GM10266 (cell line): ENCODE measurements at regions not wholly inside any gene's neighbourhood (a gene's known extent, or its start where the extent isn't known, plus 50 kb on each side); places are given as distances from the start of the nearest gene placed in this dataset.

Experiments
- DNase-seq: peaks from one replicate; pipeline ENCODE4 v3.0.0; 2012; ENCODE audit errors: extremely low spot score
- TF ChIP-seq, protein P1 (sequence below): IDR thresholded peaks from 2 replicates; pipeline ENCODE4 v1.5.1; 2012; ENCODE audit warnings: mild to moderate bottlenecking, low read depth; ENCODE audit not compliant: control insufficient read depth, insufficient read depth; ENCODE audit errors: missing control alignments

DNA sequence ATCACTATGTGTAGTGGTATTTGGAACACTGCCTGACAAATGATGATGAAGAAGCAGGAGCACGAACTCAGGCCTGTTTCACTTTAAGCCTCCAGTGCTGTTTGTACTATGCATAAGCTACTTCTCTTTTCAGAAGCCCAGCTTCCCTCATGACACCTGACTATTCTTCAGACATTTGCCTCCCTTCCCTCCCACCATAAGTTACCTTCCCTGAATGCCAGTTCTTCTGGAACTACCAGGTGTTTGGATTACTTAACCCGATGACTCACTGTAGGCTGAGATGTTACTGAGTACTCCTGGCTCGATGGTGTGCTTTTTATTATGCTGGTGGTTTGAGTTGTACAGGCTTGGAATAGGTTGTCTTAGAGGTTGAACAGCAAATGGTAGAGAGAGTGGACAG is 180.0 kb downstream of the SPATA31D1 start:
- TF ChIP-seq, protein P1, sequence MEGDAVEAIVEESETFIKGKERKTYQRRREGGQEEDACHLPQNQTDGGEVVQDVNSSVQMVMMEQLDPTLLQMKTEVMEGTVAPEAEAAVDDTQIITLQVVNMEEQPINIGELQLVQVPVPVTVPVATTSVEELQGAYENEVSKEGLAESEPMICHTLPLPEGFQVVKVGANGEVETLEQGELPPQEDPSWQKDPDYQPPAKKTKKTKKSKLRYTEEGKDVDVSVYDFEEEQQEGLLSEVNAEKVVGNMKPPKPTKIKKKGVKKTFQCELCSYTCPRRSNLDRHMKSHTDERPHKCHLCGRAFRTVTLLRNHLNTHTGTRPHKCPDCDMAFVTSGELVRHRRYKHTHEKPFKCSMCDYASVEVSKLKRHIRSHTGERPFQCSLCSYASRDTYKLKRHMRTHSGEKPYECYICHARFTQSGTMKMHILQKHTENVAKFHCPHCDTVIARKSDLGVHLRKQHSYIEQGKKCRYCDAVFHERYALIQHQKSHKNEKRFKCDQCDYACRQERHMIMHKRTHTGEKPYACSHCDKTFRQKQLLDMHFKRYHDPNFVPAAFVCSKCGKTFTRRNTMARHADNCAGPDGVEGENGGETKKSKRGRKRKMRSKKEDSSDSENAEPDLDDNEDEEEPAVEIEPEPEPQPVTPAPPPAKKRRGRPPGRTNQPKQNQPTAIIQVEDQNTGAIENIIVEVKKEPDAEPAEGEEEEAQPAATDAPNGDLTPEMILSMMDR = no peak
- no peak for DNase-seq

DNA sequence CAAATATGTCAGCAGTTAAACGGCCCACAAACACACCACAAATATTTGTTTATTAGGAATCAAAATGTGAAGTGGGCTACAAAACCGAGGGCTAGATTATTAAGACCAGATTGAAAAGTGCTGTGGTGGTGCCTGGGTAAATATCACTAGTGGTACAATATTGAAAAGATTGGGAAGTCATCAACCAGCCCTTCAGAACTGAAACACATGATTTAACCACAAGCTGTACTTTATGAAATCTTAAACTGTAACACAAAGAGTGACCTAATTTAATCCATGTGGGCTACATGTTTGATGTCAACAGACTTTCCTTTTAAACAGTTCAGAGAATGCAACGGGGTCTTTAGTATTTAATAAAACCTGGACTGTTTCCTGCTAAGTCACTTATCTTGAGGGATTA is 182.3 kb downstream of the SPATA31D1 start:
- no peak for DNase-seq
- TF ChIP-seq, protein P1 = no peak

DNA sequence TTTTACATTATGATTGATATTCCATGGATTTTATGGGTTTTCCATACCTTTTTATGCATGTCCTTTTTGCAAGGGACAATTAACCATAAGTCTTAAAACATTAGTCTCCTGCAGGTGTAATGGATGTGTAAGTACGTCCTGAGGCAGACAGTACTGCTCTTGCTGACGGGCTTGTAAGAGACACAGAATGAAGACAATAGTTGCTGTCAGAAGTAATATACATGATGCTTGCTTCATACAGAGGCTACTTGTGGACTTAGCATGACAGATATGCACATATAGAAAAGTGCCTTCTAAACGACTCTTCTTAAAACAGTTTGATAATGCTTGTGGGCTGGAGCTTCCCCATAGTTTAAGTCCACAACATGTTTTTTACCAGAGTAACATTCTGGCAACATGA is 182.7 kb downstream of the SPATA31D1 start:
- DNase-seq = no peak
- TF ChIP-seq, protein P1 = no peak

DNA sequence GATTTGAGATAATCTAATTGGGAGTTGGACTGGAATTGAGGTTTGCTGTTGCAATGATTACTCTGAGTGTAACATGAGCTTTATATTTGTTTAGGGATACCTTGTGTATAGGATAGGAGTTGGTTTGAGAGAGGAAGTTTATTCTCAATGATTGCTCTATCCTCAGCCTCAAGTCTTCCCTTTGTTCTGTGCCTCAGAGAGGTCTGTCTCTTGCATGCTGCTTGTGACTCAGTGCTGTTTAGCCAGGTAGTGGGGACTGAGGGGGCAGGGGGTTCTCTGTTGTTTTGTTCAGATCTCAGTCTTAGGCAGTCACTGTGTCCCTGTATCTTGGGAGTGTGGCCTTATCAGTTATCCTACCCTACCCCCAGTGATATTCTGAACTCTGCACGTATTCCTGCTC is 192.1 kb downstream of the SPATA31D1 start:
- TF ChIP-seq, protein P1 = no peak
- no peak for DNase-seq

DNA sequence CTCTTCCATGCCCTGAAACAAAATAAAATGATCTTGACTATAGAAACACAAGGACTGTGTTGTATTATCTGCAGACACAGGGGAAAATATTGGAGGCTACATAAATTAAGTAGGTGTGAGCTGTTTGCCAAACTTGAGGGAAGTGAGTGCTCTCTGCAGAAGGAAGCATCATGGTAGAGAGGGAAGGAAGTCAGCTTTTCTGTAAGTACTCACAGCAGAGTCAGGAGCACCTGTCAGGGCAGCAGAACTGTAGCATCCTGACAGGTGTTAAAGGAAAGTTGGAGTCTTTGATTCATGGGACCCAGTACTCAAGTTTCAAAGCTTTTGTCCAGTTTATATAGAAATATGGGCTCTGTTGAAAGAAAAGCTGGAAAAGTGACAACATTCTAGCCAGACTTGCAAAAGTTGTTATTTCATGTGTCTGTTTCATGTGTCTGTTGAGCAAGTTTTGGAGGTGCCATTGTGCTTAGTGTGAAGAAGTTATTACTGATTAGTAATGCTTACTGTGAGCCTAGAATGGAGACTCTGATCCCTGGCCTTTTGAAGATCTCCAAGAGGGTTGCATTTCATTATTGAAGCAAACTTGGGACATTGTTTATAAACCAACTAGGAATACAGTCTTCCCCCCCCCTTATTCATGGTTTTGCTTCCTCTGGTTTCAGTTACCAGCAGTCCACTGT is 194.7 kb downstream of the SPATA31D1 start:
- DNase-seq = no peak
- TF ChIP-seq, protein P1 = no peak

DNA sequence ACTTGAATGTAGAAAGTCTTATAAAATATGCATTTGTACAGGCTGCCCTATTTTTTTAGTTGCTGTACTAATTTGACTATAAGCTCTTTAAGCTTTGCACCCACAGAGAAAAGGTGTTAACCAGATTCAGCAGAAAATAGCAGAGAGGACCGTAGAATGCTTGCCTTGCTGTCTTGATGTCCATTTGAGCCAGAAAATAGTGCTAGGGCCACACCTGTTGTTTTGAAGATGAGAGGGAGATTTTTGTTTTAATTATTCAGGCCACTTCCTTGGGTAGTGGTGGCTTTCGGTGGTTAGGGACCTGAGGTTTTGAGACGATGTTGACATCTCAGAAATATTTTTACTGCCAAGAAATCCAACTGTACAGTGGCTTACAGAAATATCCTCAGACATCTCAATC is 196.0 kb downstream of the SPATA31D1 start:
- DNase-seq = no peak
- TF ChIP-seq, protein P1 = no peak

DNA sequence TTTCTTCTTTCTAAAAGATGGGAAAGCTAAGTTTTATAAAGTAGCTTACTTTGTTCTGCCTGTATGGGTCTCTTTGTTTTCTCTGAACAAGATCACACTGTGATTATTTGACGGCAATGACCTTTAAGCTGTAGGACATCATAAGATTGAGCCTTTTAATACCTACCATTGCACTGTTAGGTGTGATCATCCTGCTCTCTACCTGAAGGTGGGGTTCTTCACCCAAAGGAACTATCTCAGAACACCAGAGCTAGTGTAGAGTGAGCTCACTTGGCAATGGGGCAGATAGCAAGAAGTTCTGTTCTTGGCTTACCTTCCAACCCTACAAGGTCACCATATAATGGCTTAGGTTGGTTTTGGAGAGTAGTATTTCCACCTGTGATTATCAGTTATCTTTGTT is 200.2 kb downstream of the SPATA31D1 start:
- TF ChIP-seq, protein P1 = no peak
- DNase-seq = no peak
